ENCODE measurements at regions not wholly inside any gene's neighbourhood (a gene's known extent, or its start where the extent isn't known, plus 50 kb on each side); places are given as distances from the start of the nearest gene placed in this dataset.
A peak's percentile ranks its signal among the peaks of the same experiment; 100 is the strongest.

DNA sequence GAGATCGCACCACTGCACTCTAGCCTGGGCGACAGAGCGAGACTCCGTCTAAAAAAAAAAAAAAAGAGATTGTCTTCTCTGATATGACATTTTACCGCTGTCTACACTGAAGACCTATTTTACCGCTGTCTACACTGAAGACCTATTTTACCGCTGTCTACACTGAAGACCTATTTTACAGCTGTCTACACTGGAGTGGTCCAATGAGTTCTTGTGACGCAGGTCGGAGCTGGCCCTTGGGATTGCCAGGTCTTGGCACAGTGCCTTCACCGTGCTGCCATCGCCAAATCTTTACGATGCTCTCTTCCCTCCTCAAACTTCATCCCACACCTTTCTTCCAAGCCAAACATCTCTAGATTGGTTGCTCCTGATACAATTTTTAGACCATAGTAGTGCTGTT, 183.1 kb upstream of the FAT1 start:
- Histone ChIP-seq H3K9me3 (ENCODE audit: control insufficient read depth, low read depth, low read length) (no peaks in the 10 kb centered on the region), H3K18ac (ENCODE audit: insufficient read length, low read depth, low read length) (no peak overlapping the region), H2AK5ac (ENCODE audit: insufficient read length, low read length) (no peak overlapping the region), H3K9ac (ENCODE audit: extremely low read depth, insufficient read length, low read length) (no peak overlapping the region), H3K14ac (ENCODE audit: insufficient read depth, low read length) (no peak overlapping the region), H3K79me1 (ENCODE audit: insufficient read depth, low read depth, low read length, poor library complexity, severe bottlenecking) (no peaks in the 10 kb centered on the region), H2BK15ac (ENCODE audit: low read depth, low read length) (no peak overlapping the region), H2BK5ac (ENCODE audit: insufficient read length, low read length) (no peak overlapping the region), H4K8ac (replicated peaks; ENCODE audit: insufficient read length, low read depth, low read length) (no peak overlapping the region), H2AFZ (ENCODE audit: low read length) (no peak overlapping the region), H2BK12ac (ENCODE audit: insufficient read length, low read depth, low read length) (no peak overlapping the region), H3K4me1 (ENCODE audit: insufficient read depth, low read length) (no peaks in the 10 kb centered on the region), H4K91ac (ENCODE audit: insufficient read length, low read depth, low read length) (no peak overlapping the region), H3K4me2 (ENCODE audit: insufficient read depth, insufficient read length, low read length) (no peak overlapping the region), H3K27ac (ENCODE audit: insufficient read length, low read depth, low read length) (no peak overlapping the region), H3K56ac (ENCODE audit: insufficient read length, low read depth, low read length) (no peak overlapping the region), H3T11ph (ENCODE audit: low read length) (no peak overlapping the region), H3K79me2 (ENCODE audit: insufficient read depth, low read length) (no peaks in the 10 kb centered on the region), H3K4ac (ENCODE audit: low read depth, low read length) (no peak overlapping the region), H2BK120ac (ENCODE audit: low read depth, low read length, poor library complexity, severe bottlenecking) (no peak overlapping the region), H4K5ac (ENCODE audit: insufficient read length, low read depth, low read length) (no peak overlapping the region), H4K20me1 (ENCODE audit: control insufficient read depth, insufficient read depth, insufficient read length) (no peaks in the 10 kb centered on the region), H3K23me2 (ENCODE audit: insufficient read length, low read depth, low read length, poor library complexity, severe bottlenecking) (no peaks in the 10 kb centered on the region), H3K27me3 (ENCODE audit: insufficient read depth, low read length) (no peaks in the 10 kb centered on the region), H2BK20ac (ENCODE audit: low read depth, low read length, poor library complexity, severe bottlenecking) (no peak overlapping the region), H3K23ac (ENCODE audit: insufficient read length, low read depth, low read length) (no peak overlapping the region)
- Mint-ChIP-seq H3K27ac (peak overlapping the region in 1 of 3 experiments; percentile 44; a peak in 2 of 7 replicates), H3K4me1 (no peaks in the 10 kb centered on the region), H3K36me3 (ENCODE audit: insufficient read depth in 1 of 3, low read depth in 3 of 3) (peaks cover 0 to 5% (median 0%) of the 10 kb centered on the region in 3 experiments; a peak in 2 of 7 replicates), H3K4me3 (no peak overlapping the region), H3K27me3 (ENCODE audit: low read depth) (no peaks in the 10 kb centered on the region), H3K9me3 (peaks cover 2 to 3% of the 10 kb centered on the region in 2 experiments; a peak in 1 of 5 replicates)
- WGBS (ENCODE audit: extremely low coverage, insufficient read length, low lambda C conversion rate), result no CpG with 5 or more reads among the region's 12 CpGs
- TF ChIP-seq, protein P1, sequence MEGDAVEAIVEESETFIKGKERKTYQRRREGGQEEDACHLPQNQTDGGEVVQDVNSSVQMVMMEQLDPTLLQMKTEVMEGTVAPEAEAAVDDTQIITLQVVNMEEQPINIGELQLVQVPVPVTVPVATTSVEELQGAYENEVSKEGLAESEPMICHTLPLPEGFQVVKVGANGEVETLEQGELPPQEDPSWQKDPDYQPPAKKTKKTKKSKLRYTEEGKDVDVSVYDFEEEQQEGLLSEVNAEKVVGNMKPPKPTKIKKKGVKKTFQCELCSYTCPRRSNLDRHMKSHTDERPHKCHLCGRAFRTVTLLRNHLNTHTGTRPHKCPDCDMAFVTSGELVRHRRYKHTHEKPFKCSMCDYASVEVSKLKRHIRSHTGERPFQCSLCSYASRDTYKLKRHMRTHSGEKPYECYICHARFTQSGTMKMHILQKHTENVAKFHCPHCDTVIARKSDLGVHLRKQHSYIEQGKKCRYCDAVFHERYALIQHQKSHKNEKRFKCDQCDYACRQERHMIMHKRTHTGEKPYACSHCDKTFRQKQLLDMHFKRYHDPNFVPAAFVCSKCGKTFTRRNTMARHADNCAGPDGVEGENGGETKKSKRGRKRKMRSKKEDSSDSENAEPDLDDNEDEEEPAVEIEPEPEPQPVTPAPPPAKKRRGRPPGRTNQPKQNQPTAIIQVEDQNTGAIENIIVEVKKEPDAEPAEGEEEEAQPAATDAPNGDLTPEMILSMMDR (conservative IDR thresholded peaks at IDR 0.05), result no peak
- DNase-seq, result no peak
